Sigmoid colon (tissue), 6 donors: ENCODE measurements at regions not wholly inside any gene's neighbourhood (a gene's known extent, or its start where the extent isn't known, plus 50 kb on each side); places are given as distances from the start of the nearest gene placed in this dataset.

ENCODE experiments used
- DNase-seq: peaks from one replicate; pipeline ENCODE4 v3.0.0-alpha.2; 2019
- H3K27ac ChIP-seq, 4 donors: fragments of 200-600 bp; sonication (generic); one replicate each; pipeline ENCODE4 v1.5.1; 2016 to 2019; ENCODE audit warnings: mild to moderate bottlenecking in 1 of 4
- H3K27me3 ChIP-seq, 3 donors: fragments of 200-600 bp; sonication (generic); one replicate each; pipeline ENCODE4 v1.5.1; 2019; ENCODE audit warnings: mild to moderate bottlenecking in 1 of 3
- H3K36me3 ChIP-seq, 4 donors: fragments of 200-600 bp; sonication (generic); one replicate each; pipeline ENCODE4 v1.5.1; 2016 to 2019
- H3K4me1 ChIP-seq, 4 donors: fragments of 200-600 bp; sonication (generic); one replicate each; pipeline ENCODE4 v1.5.1; 2017 to 2019
- H3K4me3 ChIP-seq, 4 donors: fragments of 200-600 bp; sonication (generic); one replicate each; pipeline ENCODE4 v1.5.1; 2017 to 2019; ENCODE audit warnings: mild to moderate bottlenecking in 2 of 4, moderate library complexity in 1 of 4
- H3K9me3 ChIP-seq, 4 donors: fragments of 200-600 bp in 3 of 4; sonication (generic) in 3 of 4; one replicate each; pipeline versions ENCODE4 v1.5.1 to v1.6.1; 2013 to 2019
- EP300 ChIP-seq, 4 donors: sonication (generic); formaldehyde crosslinking; IDR thresholded peaks; one replicate each; pipeline ENCODE4 v1.6.1; 2017; ENCODE audit warnings: antibody characterized with exemption in 4 of 4
- POLR2A ChIP-seq, 2 donors: fragments of 450-650 bp; IDR thresholded peaks; one replicate each; pipeline ENCODE4 v1.6.1; 2016; ENCODE audit warnings: antibody characterized with exemption in 2 of 2, mild to moderate bottlenecking in 2 of 2, moderate library complexity in 2 of 2
- POLR2AphosphoS5 ChIP-seq, 4 donors: sonication (generic); formaldehyde crosslinking; IDR thresholded peaks; one replicate each; pipeline ENCODE4 v1.6.1; 2017; ENCODE audit warnings: antibody characterized with exemption in 4 of 4
- WGBS, 2 donors: extraction: QIAGEN DNeasy Blood & Tissue Kit; methylation state at CpG; one replicate each; pipeline ENCODE4 v1.1.7; 2013; 5-methylcytosine and 5-hydroxymethylcytosine counted together
- intact Hi-C: fragments of 100-400 bp; cut with DNase I; formaldehyde crosslinking; loops from one replicate; pipeline ENCODE4 v1.15.1; 2023
- TF ChIP-seq, protein P1 (sequence below), 4 experiments: fragments of 450-650 bp in 3 of 4; fragments of 200-600 bp in 1 of 4; IDR thresholded peaks; one replicate each; pipeline ENCODE4 v1.5.1; 2016 to 2019; ENCODE audit warnings: antibody characterized with exemption in 4 of 4, mild to moderate bottlenecking in 3 of 4, moderate library complexity in 2 of 4
- donor health status: healthy with polysubstance abuse.
- donor health status: healthy.

DNA sequence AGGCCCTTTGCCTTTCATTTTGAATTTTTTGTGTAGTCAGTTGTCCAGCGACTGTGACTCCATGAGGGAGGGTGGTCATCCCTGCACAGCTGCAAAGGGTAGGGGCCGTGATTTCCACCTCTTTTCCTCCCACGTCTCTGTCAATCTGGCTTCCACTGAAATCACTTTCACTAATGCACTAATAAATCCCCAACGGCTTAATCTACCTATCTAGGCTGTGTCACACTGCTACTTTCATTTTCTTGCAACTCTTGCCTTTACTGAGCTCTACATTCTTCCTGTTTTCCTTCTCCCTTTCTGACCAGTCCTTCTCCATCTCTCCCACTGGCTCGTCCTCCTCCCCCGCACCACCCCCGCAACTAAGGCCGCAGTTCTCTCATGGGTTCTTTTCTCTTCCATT is 212.3 kb upstream of the FOXN3 start:
- no peaks in the 10 kb centered on the region for H3K36me3 ChIP-seq
- no peak overlapping the region for H3K4me3 ChIP-seq
- H3K9me3 ChIP-seq = no peaks in the 10 kb centered on the region
- H3K27ac ChIP-seq = no peak overlapping the region
- 72 to 84% methylated on average over 8 of the region's 8 CpGs for WGBS, 2 donors
- intact Hi-C loops = no loop called here
- no peaks in the 10 kb centered on the region for H3K27me3 ChIP-seq
- peaks cover 0 to 13% (median 8%) of the 10 kb centered on the region in 4 donors for H3K4me1 ChIP-seq
- DNase-seq = no peak
- TF ChIP-seq POLR2AphosphoS5 (IDR thresholded peaks at IDR 0.05) (no peak), EP300 (IDR thresholded peaks at IDR 0.05) (no peak), POLR2A (IDR thresholded peaks at IDR 0.05) (no peak)
- TF ChIP-seq, protein P1, sequence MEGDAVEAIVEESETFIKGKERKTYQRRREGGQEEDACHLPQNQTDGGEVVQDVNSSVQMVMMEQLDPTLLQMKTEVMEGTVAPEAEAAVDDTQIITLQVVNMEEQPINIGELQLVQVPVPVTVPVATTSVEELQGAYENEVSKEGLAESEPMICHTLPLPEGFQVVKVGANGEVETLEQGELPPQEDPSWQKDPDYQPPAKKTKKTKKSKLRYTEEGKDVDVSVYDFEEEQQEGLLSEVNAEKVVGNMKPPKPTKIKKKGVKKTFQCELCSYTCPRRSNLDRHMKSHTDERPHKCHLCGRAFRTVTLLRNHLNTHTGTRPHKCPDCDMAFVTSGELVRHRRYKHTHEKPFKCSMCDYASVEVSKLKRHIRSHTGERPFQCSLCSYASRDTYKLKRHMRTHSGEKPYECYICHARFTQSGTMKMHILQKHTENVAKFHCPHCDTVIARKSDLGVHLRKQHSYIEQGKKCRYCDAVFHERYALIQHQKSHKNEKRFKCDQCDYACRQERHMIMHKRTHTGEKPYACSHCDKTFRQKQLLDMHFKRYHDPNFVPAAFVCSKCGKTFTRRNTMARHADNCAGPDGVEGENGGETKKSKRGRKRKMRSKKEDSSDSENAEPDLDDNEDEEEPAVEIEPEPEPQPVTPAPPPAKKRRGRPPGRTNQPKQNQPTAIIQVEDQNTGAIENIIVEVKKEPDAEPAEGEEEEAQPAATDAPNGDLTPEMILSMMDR (IDR thresholded peaks at IDR 0.05) = no peak

GRCh38 chr14:89628521-89628920 is 211.5 kb upstream of the FOXN3 start:
- no peak overlapping the region for H3K27ac ChIP-seq
- peaks cover 0 to 13% (median 8%) of the 10 kb centered on the region in 4 donors for H3K4me1 ChIP-seq
- intact Hi-C loops = no loop called here
- no peaks in the 10 kb centered on the region for H3K27me3 ChIP-seq
- DNase-seq = no peak
- H3K4me3 ChIP-seq = no peak overlapping the region
- H3K36me3 ChIP-seq = no peaks in the 10 kb centered on the region
- WGBS, 2 donors = 93% methylated on average over 4 of the region's 4 CpGs
- H3K9me3 ChIP-seq = no peaks in the 10 kb centered on the region
- TF ChIP-seq POLR2AphosphoS5 (IDR thresholded peaks at IDR 0.05) (no peak), POLR2A (IDR thresholded peaks at IDR 0.05) (no peak), EP300 (IDR thresholded peaks at IDR 0.05) (no peak)
- TF ChIP-seq, protein P1 (IDR thresholded peaks at IDR 0.05) = no peak

GRCh38 chr14:89626233-89626806 is 209.3 kb upstream of the FOXN3 start:
- no peak for DNase-seq
- Histone ChIP-seq H3K9me3 (no peaks in the 10 kb centered on the region), H3K36me3 (no peaks in the 10 kb centered on the region), H3K27me3 (no peaks in the 10 kb centered on the region), H3K4me1 (peaks cover 0 to 13% (median 8%) of the 10 kb centered on the region in 4 donors), H3K4me3 (no peak overlapping the region), H3K27ac (no peak overlapping the region)
- TF ChIP-seq POLR2AphosphoS5 (IDR thresholded peaks at IDR 0.05) = no peak
- no peak for TF ChIP-seq POLR2A (IDR thresholded peaks at IDR 0.05)
- no peak for TF ChIP-seq EP300 (IDR thresholded peaks at IDR 0.05)
- TF ChIP-seq, protein P1 (IDR thresholded peaks at IDR 0.05) = no peak
- intact Hi-C loops = no loop called here
- 70 to 86% methylated on average over 6 of the region's 6 CpGs for WGBS, 2 donors

DNA sequence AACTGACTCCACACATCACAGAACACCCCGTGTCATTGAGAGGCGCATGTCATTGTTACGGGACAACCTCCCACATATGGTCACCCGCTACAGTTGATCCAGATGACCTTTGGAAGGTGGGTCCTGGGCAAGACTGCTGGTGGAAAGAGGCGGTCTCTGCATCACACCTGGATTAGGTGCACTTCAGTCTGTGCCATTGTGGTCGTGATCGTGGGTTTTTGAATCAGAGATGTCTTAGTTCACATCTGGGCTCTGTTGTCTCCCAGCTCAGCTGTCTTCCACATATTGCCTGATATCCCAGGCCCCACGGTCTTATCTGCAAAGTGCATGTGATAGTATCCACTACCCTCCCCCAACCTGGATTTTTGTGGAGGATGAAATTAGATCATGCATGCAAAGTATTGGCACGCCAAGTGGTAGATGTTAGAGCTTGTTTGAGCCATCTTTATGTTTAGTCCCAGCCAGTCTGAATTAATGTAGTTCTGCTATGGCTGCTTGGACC is 208.7 kb upstream of the FOXN3 start:
- DNase-seq = no peak
- Histone ChIP-seq H3K27ac (no peak overlapping the region), H3K27me3 (no peaks in the 10 kb centered on the region), H3K36me3 (no peaks in the 10 kb centered on the region), H3K4me1 (peaks cover 0 to 13% (median 8%) of the 10 kb centered on the region in 4 donors), H3K4me3 (peak overlapping the region in 1 of 4 donors; percentile 20), H3K9me3 (no peaks in the 10 kb centered on the region)
- intact Hi-C loops = no loop called here
- WGBS, 2 donors = 67 to 72% methylated on average over 9 of the region's 9 CpGs
- no peak for TF ChIP-seq POLR2A (IDR thresholded peaks at IDR 0.05)
- TF ChIP-seq, protein P1 (IDR thresholded peaks at IDR 0.05) = no peak
- TF ChIP-seq POLR2AphosphoS5 (IDR thresholded peaks at IDR 0.05) = no peak
- TF ChIP-seq EP300 (IDR thresholded peaks at IDR 0.05) = no peak
